Femur (tissue), 1 donor: ENCODE measurements at regions not wholly inside any gene's neighbourhood (a gene's known extent, or its start where the extent isn't known, plus 50 kb on each side); places are given as distances from the start of the nearest gene placed in this dataset.

Experiments used
- DNase-seq: peaks from one replicate; pipeline ENCODE4 v3.0.0-alpha.2; 2017

DNA sequence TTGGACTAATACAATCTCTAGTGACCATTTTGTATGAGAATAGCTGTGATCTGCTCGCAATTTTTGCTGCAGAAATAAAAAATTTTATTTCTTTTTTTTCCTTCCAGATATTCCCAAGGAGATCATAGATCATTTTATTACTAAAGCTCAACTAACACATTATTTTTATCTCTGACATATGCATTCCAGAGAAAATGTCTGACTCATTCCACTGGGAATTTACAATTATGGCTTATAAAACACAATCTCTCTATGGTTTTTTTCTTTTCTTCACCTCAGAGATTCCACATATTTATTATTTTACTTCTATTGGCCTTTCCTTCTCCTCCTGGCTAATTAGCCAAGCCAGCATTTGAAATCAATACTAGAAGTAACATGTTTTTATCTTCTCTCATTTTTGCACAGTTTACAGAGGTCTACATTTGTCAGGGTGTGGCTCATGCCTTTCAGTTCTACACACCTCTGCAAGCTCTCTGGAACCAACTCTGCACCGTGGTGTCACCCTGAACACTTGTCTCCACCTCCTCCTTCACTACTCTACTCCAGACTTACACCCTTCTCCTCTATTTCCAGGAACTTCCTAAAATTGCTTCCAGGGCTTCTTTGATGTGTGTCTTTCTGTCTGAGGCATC is 59.8 kb upstream of the GPM6A start:
- no peak for DNase-seq

DNA sequence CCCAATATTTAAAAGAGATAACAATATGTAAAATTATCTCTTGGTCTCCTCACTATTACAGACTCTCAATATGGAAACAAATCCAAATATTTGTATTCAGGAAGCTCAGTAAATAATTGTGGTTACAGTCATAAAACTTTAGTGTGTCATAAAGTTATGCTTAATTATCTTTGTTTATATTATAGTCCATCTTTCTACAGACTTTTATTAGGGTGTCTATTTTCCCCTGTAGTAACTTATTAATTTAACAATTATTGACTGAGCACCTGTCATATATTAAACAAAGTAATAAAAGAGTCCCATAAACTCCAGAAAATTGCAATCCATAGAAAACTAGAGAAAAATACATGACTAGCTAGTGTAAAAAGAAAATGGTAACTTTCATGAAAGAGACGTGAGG is 61.6 kb upstream of the GPM6A start:
- no peak for DNase-seq

DNA sequence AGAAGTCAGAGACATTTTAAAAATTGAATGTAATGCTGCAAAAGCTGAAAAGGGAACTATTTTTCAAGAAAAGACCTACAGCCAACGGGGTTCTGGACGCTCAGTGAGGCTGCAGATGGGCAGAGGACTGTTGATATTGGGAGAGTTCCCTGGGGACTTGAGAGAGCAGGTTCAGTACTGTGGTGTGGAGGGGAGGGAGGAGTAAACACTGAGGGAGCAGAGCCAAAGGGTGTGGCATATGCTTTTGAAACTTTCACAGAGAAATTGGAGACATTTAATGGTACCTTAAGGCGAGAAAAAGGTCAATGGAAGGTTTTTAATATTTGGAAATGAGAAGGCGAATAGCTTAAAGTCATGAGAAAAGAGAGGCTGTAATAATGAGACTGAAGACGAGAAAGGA is 62.2 kb upstream of the GPM6A start:
- DNase-seq: no peak

DNA sequence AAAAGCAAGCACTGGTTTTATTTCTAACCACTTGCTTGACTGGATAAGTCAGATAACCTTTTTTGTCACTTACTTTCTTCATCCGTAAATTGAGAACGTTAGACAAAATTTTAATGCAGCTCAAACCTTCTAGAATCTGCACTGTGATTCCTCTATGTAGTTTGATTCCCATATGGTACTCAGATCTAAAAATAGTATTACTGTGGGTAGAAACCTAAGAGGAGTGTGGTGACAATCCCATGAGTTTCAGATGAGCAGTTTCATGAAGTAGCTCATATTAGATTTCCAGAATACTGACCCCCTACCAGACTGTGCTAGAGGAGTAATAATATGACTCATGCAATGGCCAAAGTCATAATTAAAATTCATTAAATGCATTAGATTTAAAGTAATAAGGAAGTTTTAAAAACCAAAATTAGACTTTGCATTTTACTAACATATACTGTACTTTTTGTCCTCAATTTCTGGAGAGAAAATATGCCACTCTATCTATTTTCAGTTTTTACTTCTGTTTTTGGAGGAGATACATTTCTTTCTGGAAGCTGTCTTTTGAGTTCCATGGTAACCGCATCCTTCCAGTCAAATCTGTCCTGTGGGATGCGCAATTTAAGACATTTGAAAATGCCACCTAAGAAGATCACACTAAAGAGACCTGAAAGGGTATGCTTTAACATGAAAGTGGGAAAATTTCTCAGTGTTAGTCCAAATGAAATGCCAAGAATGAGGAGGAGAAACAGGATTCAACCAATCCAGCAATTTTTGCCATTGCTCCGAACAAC is 64.1 kb upstream of the GPM6A start:
- no peak for DNase-seq

DNA sequence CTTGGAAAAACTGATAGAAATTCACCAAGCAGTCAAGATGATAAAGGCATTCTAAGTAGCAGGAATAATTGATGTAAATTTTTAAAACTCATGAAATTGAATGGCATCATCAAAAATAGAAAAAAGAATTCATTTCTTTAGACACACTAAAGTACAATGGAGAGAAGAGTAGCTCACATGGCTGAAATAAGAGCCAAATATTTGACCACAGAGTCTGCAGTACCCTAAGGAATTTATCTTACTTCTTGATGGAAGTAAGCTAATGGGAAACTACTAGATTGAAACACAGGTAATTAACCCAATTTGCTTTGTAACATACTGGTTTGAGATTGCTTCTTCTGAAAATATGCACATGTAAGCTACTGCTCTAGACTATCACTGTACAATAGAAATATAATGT is 70.8 kb upstream of the GPM6A start:
- DNase-seq: no peak

DNA sequence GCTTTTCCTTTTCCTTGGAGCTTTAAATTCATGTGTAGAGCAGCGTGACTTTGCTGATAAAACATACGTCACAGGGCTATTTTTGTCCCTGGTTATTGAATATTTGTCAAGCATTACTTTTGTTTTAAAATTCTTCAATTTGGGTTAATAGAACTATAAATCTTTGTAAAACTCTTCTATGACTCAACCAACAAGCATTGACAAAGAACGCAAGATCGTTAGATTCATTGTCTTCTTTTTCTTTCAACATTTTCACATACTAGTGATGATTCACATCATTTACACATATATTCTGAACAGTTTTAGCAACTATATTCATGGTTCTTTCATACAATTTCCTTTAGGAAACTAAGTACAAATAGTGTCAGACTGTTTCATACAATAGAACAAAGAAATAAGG is 72.0 kb upstream of the GPM6A start:
- DNase-seq: no peak

DNA sequence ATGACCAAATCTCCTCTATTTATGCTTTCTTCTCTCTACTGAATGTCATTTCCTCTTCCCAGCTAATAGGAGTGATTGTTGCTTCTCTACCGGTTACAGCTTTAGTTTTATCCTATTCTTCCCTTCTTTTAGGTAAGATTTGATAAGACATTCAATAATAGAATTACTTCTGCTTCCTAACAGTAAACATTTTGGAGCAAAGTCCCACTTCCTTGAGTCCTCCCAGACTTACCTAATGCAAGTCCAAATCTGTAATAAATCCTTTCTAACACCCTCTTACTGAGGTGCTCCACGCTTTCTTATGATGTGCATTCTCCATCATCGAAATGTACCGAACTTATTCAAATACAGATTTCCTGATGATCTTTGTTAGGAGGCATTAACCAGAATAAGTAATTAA is 79.2 kb upstream of the GPM6A start:
- no peak for DNase-seq

DNA sequence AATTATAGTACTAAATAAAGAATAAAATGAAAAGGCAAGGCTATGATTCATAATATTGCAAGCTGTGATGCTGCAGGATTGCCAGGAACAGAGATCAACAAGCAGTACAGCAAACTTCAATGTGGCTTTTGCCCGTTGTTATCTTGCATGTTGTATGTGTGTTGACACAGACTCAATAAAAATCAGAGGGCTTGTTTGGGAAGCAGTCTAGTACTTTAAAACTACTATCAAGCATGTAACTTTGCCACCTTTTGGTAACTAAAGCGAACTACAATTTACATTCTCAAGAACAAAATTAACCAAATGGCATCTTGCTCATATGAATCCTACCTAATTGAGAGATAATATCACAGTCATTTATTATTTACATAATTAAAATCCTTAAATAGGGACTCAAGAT is 79.8 kb upstream of the GPM6A start:
- DNase-seq: no peak

DNA sequence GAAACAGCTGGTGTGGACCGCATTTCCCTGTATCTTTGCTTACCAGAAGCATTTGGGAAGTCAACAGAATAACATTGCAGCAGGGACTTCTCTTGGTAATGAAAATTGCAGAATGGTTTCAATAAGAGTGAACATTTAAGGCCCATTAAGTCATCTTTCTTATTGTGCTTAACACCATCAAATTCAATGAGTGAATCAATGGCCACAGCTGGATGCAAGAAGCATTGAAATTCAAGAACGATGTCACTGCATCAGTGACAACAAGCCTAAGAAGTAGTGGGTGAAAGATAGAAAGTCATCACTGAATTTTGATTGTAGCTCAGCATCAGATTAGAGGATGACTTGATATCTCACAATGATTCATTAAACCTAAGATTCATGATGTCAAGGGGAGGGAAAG is 93.9 kb upstream of the GPM6A start:
- no peak for DNase-seq

DNA sequence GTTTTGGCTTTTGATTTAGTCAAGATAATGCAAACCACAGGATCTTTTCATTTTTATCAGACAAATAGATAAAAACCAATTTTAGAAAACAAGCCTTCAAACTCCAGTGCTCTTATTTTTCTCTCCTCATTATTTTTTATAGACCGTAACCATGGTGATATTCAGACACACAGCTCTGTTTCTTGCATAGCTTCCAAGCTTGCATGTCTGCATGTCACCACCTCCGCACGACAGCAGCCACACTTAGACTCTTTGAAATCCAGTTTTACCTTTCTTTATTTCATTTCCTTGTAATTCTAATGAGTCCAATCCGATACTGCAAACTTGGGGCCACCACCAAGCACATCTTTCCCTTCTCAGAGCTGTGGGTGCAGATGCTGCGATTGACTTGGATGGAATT is 94.3 kb upstream of the GPM6A start:
- no peak for DNase-seq

DNA sequence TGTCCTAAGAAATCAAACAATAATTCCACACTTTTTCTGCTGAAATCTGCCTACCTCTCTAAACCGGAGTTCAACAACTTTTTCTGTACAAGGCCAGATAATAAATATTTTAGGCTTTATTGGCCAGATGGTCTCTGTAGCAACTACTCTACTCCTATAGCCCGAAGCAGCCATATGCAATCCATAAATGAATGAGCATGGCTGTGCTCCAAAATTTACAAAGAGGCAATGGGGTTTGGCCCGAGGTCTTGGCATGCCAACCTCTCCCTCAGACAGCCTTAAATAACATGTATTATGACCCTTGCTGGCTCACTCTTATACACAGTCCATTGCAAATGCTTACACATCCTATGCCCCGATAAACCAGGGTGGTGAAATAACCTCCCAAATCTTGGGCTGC is 98.6 kb upstream of the GPM6A start:
- DNase-seq: no peak

DNA sequence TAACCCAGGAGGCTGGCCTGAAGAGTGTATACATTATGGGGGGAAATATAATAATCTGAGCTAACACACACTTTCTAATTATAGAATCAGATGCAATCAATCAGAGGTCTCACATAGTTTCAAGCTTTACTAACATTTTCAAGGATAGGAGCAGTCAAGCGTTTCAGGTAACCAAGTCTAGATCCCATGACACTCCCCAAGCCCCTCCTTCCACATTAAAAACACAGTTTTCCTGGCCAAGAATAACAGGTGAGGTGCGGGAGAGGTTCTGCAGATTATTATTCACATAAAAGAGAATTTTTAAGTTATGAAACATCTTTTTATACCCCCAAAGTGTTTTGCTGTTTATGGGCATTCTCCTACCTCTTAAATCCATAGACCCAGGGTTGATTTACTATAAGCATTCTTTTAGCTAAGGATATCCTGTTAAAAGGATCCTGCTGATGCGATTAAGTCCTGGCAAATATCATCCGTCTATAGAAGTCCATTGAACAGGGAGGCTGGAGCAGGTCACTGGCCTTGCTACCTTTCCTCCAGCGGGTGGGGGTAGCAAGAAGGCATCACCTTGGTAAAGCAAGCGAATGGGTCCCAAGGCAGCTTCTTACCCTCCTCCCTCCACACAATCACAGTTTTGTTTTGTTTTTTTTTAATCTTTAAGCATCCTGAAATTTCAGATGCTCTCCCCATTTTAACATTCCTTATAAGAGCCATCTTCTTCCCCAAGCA is 104.7 kb upstream of the GPM6A start:
- DNase-seq: no peak

DNA sequence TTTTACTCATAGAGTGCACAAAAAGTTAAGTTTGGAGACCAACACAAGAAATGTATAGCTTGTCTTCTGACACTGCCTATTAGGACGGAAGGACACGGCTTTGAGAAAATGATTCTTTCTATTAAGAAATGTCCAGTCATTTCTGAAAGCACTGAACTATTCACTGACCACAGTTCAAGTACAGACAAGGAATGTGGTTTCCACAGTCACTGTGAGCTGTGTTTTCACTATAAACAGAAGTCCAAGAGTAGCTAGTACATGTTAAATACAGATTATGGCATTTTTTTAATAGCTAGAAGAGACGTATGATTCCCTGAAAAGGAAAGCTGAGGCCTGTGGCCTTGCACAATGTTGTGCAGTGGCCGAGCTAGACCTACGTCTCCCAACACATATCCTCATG is 115.1 kb upstream of the GPM6A start:
- no peak for DNase-seq

DNA sequence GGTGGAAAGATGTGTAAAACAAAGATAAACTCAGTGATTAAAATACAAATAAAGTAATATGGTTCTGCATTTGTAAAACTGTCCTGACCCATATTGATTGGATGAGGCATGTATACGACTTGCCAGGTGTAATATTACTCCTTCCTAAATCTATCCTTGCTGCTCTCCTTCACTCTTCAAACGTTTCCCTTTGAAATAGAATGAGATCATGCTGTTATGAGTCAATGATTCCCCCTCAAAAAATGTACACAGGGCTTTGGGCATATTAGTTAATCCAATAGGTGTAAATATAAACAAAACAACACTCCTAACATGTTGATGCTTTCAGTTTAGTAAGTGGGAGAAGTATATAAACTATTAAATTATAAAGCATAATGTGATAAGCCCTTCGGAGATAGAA is 117.4 kb upstream of the GPM6A start:
- no peak for DNase-seq

DNA sequence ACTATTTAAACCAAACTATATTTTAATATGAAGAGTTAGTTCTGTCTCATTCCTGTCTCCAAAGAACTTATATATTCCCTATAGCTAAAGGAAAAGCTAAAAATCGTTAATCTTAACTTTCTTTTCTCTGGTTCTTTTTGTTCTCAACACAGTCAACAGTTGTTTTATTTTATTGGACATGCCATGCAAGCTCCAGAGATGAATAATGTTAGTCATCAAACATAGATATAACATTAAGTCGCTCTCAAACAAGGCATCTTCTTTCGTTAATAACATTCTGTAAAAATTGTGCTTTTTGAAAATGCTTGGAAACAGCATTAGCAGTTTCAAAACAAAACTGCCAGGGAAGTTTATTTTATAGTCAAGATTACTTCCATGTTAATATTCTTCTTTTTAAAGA is 117.9 kb upstream of the GPM6A start:
- DNase-seq: no peak

DNA sequence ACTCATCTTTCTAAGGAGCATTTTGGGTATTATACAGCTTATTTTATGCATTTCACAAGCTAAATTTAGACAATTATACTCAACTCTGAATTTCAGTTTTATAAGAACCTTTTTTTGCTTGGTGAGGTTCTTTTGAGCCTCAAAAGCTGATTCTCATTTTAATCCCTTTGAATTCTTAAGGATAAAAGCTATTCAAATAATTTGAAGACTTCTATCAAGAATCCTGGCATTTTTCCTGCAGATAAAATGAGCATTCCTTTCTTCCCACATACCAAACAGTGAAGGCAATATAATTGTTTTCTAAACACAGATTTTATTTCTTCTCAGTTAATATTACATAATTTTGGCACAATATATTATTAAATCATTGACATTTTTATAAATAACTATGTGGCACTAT is 118.4 kb upstream of the GPM6A start:
- DNase-seq: no peak

DNA sequence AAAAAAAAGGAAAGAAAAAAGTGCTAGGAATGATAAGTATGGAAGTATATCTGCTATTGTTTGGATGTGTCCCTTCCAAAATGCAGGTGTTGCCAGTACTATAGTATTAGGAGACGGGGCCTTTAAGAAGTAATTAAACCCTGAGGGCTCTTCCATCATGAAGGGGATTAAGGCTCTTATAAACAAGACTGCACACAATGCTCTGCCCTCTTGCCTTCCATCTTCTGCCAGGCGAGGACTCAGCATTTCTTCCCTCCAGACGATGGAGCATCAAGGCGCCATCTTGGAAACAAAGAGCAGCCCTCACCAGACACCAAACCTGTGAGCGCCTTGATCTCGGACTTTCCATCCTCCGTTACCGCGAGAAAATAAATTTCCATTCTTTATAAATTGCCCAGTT is 120.1 kb upstream of the GPM6A start:
- DNase-seq: no peak

DNA sequence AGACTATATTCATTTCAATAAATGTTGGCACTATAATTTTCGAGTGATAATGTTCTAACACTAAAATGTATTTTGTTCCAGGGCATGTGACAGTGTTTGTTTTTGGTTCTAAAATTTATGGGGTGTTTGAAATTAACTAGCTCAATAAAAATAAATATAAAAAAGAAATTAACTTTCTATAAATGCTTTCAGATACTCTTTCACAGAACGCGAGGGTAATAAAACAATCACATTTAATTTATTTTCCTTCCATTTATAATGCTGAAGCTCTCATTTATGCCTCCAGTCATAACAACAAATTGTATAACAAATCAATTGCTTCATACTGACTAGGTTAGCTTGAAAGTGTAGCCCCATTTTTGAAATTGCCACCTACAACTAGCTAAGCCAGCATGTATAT is 122.4 kb upstream of the GPM6A start:
- DNase-seq: no peak

DNA sequence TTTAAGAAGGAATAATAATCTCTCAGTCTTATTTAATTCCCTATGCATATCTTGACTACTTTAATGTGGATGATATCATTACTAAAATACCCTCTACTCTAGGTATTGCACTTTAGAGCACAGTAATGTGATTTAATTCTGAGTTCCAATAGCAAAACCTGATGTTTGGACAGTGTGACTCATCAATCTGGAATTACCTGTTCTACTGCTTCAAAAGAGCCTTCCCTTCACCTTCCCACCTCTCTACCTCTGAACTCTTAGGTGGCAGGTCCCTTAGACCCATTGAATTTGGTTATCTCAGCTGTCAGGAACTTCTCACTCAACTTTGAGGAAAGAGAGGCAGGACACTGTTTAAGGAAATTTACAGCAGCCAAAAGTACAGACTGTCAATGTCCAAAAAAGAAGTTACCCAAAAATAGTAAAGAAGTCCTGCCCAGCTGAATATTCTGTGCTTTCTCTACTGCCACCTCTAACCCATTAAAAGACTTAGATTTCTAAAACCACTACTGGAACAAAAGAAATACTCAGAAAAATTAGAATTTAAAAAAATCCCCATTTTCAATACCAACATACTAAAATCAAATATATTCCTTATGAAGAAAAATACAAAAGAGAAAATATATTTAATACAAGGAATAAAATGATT is 123.1 kb upstream of the GPM6A start:
- no peak for DNase-seq

DNA sequence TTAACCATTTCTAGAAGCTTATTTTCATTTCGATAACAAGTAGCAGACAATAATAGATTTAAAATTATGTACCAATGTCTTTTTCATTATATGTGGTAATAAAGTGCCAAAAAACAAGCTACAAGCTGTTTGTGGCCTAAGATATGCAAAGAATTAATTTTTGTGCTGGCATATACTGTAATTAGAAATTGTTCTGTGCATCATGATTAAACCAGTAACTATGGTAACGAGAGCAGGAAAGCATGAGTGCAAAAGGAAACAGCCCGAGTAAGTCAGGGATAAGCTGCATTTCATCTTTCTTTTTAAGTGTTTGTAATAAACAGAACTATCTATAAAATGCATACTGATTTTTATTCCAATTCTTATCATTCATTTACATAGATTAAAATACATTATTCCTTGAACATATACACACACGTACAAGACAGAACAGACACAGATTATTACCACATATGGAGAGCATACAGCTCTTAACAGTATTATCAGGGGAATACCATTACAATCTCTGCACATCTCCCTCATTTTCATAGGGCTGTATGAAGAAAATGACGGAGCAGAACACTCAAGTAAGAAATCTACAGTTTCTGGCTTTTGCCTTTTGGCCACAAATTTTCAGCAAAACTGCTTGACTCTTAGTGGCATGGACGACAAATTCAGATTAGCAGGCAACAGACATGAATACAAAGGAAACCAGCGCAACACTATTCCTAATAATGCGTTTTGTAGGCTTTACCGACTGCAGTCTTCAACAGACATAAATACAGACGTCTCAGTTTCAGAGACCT is 121.3 kb upstream of the WDR17 start:
- DNase-seq: no peak

DNA sequence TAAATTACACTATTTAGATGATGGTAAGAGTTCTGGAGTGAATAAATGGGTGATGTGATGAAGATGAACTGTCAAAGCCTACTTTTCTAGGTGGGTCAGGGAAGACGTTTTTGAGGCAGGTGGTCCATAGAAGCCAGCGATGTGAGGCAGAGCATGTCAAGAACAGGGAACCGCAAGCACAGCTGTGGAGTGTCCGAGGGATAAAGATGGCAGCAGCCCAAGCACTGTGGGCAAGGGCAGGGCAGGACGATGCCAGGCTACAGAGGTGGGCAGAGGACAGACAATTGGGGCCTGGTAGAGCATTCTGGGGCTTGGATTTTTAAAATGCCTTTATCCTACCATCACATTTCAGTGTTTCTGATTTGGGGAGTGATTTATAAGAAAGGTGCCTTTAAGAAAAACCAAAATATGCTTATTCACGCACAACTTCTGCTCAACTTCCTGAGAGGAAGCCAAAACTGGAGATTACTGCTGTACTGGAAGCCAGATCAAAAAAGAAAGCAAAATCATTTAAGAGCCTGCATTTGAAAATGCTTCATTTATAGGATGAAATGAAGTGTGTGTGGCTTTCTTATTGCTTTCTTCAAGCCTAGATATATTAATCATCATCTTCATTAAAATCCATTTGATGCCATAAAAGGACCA is 119.0 kb upstream of the WDR17 start:
- no peak for DNase-seq

DNA sequence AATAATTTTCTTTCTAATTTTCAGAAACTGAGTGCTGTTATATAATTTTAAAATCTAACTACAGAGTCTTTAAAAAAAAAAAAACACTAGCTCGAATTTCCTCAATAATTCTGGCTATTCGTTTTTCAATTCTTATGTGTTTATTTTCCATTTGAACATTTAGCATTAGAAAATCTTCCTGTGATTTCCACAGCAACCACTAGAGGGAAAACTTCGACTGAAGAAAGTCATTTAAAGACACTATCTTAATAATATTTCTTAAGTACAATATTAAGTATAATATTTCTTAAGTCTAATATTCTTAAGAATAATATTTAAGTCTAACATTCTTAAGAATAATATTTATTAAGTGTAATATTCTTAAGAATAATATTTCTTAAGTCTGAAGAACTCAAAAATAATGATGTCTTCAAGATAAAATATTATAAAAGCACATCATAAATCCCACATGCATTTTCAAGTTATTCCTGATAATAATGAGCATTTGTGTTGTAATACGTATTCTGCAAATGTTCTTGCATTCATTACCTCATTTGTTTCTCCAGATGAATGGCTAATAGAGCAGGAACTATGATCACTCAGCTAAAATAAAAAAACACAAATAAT is 118.4 kb upstream of the WDR17 start:
- no peak for DNase-seq
